Suppressor macrophage treated with lipopolysaccharide for 1 hour (primary cell): ENCODE measurements at regions not wholly inside any gene's neighbourhood (a gene's known extent, or its start where the extent isn't known, plus 50 kb on each side); places are given as distances from the start of the nearest gene placed in this dataset.
A peak's percentile ranks its signal among the peaks of the same experiment; 100 is the strongest.
"Not testable (repeated sequence)": the region's sequence is repeated elsewhere in the genome, so short reads cannot be mapped to it uniquely, and the experiment has no call there.

Experiments used
- DNase-seq, 3 donors: peaks; one replicate each; pipeline ENCODE4 v3.0.0-alpha.2; 2020 to 2022

DNA sequence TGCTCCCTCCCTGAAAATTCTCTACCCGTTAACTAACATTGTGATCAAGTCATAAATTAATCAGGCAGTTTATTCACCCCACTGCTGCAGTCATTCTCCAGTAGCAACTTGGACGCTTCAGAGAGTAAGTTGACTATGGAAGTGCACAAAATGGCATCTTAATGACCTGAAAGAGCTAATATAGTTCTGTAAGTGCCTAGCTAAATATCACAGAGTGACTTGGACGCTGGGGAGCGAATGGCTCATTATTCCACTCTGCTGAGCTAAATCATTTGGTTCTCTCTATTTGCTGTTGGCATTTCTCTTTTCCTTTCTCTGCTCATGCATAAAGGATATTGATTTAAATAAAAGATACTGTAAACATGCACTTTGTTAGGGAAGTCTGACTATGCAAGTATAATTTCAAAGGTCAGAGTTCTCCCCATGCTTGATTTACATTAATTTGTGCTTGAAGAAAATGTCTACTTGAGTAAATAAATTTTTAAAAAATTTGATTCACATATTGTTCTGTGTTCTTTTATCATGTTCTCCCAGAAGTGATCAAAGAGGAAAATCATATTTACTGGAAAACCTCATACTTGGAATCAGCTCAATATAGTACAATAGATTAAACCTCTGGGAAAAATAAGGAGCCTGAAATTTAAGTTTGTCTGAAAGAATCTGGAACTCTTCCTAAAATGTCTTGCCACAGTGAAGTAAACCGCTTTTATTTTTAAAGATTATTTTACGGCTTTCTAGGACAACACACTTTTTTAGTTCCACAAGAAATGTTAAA lies 169.5 kb upstream of the HAPLN1 start:
- no peak for DNase-seq

GRCh38 chr5:83877911-83878706 lies 157.5 kb upstream of the HAPLN1 start:
- no peak for DNase-seq

DNA sequence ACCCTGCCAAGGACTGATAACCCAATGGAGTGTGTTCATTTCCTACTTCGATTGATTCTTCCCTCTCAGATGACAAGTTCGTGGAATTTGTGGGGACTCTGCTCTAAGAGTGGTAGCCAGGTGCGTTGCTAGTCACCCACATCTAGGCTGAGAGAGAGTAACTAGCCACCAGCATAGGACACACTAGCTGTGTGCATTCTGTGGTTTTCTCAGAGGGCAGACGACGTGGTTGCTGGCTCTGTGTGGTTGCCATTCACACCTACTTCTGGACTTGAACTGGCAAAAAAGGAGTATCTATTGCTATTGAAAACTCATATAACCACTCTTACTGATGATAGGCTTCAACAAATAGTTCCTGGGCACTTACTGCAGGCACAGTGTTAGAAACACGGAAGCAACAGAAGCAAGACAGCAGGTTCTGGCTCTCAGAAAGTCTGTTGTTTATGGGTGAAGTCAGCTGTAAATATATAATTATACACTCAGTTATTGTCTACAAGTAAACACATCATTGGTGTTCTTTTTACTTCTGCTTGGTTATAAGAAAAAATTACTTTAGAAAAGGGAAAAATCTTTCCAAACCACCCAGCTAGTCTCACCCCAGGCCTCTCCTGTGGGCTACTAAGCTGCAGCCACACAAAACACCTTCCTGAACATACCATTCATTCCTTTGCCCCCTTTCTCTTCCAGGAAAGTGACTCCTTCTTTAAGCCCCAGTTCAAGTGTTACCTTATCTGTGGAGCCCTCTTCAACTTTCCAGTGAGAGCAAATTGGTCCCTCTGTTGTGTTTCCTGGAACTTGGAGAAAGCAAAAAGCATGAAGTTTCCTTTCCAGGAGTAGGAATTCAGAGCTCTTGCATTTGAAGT lies 151.1 kb upstream of the HAPLN1 start:
- no peak for DNase-seq

- DNase-seq = no peak
These were observed 145.5 kb upstream of the HAPLN1 start for GRCh38 chr5:83866181-83866580.

- no peak for DNase-seq
These were observed 144.9 kb upstream of the HAPLN1 start for GRCh38 chr5:83865579-83865978.

DNA sequence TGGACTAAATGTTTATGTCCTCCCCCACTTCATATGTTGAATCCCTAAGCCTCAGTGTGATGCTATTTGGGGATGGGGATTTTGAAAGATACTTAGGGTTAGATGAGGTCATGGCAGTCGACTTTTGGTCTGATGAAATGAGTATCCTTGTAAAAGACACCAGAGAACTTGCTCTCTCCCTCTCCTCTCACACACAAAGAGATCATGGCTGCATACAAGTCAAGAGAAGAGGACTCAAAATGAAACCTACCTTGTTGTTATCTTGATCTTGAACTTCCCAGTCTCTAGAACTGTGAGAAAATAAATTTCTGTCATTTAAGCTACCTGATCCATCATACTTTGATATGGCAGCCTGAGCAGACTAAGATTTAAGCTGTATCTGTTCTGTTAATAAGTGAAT lies 144.0 kb upstream of the HAPLN1 start:
- no peak for DNase-seq

GRCh38 chr5:83857341-83857740 lies 136.7 kb upstream of the HAPLN1 start:
- no peak for DNase-seq

DNA sequence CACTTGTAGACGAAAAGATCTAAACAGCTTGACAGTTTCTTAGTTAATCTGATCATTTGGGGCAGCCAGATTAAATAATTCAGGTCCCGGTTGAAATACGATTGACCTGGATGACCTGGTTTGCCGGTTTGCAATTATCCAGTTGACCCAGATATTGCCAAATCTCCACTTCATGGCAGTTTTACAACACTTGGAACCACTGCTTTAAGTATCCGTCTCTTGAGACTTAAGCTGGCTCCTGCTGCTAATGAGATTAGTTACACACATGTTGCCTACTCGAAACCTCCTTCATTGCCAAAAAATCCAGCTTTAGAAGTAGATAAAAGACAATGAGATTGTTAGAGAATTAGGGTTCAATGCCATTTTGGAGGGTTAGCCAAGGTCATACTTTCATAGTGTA lies 136.2 kb upstream of the HAPLN1 start:
- no peak for DNase-seq

- not testable (repeated sequence) for DNase-seq
These were observed 129.8 kb upstream of the HAPLN1 start for GRCh38 chr5:83850412-83850811.

GRCh38 chr5:83848941-83849340 lies 128.3 kb upstream of the HAPLN1 start:
- peak in 2 of 3 donors; percentile 14 to 32 for DNase-seq

- no peak for DNase-seq
These were observed 126.1 kb upstream of the HAPLN1 start for GRCh38 chr5:83846624-83847350.

DNA sequence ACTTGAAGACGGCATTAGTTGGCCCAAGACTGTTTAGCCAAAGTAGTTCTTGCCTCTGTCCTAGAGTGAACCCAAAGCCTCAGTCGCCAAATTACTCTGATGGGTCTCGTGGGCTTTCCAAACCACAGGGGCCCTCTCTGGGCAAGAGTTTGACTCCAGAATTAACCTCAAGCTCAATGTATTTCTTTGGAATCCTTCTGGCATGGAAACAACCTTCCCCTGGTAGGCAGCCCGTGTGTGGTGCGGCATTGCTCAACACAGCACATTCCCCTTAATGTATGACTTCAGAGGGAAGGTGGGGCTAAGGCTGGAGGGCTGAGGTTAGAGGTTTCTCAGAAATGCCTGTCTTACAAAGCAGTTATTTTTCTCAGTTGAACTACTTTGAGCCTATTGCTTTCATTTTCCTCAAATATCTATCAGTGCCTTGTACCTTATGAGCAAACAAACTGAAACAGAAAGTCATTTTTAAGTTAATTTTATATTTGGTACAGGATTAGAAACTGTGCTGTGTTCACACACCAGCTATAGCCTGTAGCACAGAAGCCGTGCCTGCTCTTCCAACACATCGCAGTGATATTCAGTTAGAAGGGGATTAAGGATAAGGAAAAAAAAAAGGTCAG lies 123.9 kb upstream of the HAPLN1 start:
- peak; percentile 17 to 32 (median 19) for DNase-seq

DNA sequence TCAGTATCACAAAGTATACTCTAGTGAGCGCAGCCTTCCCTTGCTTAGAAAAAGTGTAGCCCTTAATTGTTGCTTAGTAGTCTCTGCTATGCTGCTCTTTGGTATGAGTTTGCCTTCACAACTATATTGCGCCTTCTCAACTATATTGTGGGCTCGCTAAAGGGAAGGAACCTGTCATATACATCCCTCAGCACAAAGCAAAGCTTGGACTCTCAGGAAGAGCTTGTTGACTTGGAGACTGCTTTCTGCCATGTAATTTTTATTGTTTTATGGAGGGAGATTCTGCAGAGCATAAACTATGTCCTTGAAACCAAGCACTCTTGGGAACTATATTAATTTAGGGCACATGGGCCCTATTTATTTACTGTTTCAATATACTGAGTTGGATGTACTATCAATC lies 119.1 kb upstream of the HAPLN1 start:
- DNase-seq = no peak

DNA sequence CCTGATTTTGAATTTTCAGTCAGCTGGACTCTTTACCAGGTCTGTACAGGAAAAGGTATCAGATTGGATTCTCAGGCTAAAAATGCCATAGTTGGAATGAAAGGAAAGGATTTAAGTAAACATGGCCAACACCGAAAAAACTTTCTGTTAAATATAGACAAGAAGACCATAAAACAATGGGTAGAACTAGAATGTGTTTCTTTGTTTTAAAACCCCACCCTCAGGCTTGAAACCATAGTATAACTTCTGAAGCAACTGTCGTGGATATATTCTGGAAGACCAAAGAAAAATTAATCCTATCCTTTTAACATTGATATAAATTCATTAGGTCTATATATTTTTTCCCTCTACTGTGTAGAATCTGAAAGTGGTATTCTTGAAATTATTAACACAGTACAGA lies 118.6 kb upstream of the HAPLN1 start:
- DNase-seq = no peak

DNA sequence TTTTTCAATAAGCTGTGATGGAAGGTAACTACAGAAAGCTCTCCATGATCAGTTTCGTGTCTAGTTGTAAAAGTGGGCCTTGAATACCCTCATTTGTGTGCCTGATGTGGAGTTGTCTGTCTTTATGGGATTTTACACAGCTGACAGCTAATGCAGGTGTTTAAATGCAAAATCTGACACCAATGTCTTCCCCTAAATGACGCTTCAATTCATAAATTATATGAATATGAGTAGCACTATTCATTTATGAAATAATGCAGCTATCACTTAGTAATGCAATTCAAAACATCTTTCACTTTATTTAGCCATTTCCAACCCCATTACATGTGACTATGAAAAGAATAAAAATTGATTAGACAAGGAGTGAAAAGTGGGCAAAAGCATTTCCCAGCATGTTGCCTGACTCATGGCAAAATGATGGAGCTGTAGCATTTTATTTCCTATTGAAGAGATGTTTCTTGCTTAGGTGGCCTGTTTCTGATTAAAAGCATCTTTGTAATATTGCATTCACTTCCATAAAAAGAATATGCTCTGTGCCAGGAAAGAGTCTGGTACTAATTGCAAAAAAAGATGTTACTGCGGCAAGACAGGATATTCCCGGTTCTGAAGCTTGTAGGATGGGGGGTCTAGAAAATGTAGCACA lies 116.7 kb upstream of the HAPLN1 start:
- no peak for DNase-seq

- DNase-seq = no peak
These were observed 113.7 kb upstream of the HAPLN1 start for GRCh38 chr5:83834306-83834705.

GRCh38 chr5:83831834-83832233 lies 111.2 kb upstream of the HAPLN1 start:
- DNase-seq = no peak

- DNase-seq = peak in 1 of 3 donors; percentile 6
These were observed 106.5 kb upstream of the HAPLN1 start for GRCh38 chr5:83827111-83827557.

- DNase-seq = no peak
These were observed 96.9 kb upstream of the HAPLN1 start for GRCh38 chr5:83817591-83817990.

- no peak for DNase-seq
These were observed 95.0 kb upstream of the HAPLN1 start for GRCh38 chr5:83815661-83816060.

GRCh38 chr5:83810511-83810910 lies 89.9 kb upstream of the HAPLN1 start:
- no peak for DNase-seq

GRCh38 chr5:83802686-83803085 lies 82.0 kb upstream of the HAPLN1 start:
- no peak for DNase-seq
